Keratinocyte (primary cell): ENCODE measurements at regions not wholly inside any gene's neighbourhood (a gene's known extent, or its start where the extent isn't known, plus 50 kb on each side); places are given as distances from the start of the nearest gene placed in this dataset.

Source experiments
- DNase-seq: peaks from one replicate; pipeline ENCODE4 v3.0.0-alpha.2; 2011; ENCODE audit warnings: low read depth, missing footprints, low spot score
- FAIRE-seq: peaks from 2 replicates; lab custom pipeline; 2011; peaks lifted over from hg19 to GRCh38; lab: Jason Lieb, UNC
- H2AFZ ChIP-seq: 2 replicates; pipeline ENCODE4 v1.6.0; 2012; ENCODE audit warnings: low read length, control low read depth, inconsistent platforms; ENCODE audit not compliant: control insufficient read depth
- H3K27ac ChIP-seq: 2 replicates; pipeline ENCODE4 v1.5.1; 2011; ENCODE audit warnings: low read length; ENCODE audit not compliant: control insufficient read depth, insufficient read depth
- H3K27me3 ChIP-seq: 3 replicates; pipeline ENCODE4 v1.6.0; 2011; ENCODE audit warnings: low read length; ENCODE audit not compliant: control insufficient read depth, insufficient read depth; ENCODE audit errors: extremely low read depth
- H3K36me3 ChIP-seq, 2 experiments: 2 replicates in 1 of 2; 3 replicates in 1 of 2; pipeline ENCODE4 v1.5.1; 2011; ENCODE audit warnings: low read length in 2 of 2, mild to moderate bottlenecking in 1 of 2; ENCODE audit not compliant: control insufficient read depth in 2 of 2, insufficient read depth in 2 of 2; ENCODE audit errors: extremely low read depth in 1 of 2
- H3K4me1 ChIP-seq: 3 replicates; pipeline ENCODE4 v1.5.1; 2011; ENCODE audit warnings: low read length; ENCODE audit not compliant: control insufficient read depth, insufficient read depth; ENCODE audit errors: extremely low read depth
- H3K4me2 ChIP-seq: 3 replicates; pipeline ENCODE4 v1.6.0; 2011; ENCODE audit warnings: low read depth, low read length; ENCODE audit not compliant: control insufficient read depth, insufficient read depth; ENCODE audit errors: extremely low read depth
- H3K4me3 ChIP-seq, 3 experiments: fragments of 200-600 bp in 1 of 3; sonication (generic) in 1 of 3; 2 replicates in 2 of 3; 3 replicates in 1 of 3; pipeline ENCODE4 v1.5.1; 2011 to 2016; ENCODE audit warnings: low read length in 3 of 3, mild to moderate bottlenecking in 3 of 3, control low read depth in 2 of 3, inconsistent platforms in 1 of 3, low read depth in 1 of 3, mixed read lengths in 1 of 3, mixed run types in 1 of 3, moderate library complexity in 1 of 3; ENCODE audit not compliant: control insufficient read depth in 2 of 3, insufficient read depth in 2 of 3; ENCODE audit errors: extremely low read depth in 1 of 3
- H3K79me2 ChIP-seq: 2 replicates; pipeline ENCODE4 v1.6.0; 2012; ENCODE audit warnings: low read length; ENCODE audit not compliant: control insufficient read depth, insufficient read depth
- H3K9ac ChIP-seq: 3 replicates; pipeline ENCODE4 v1.6.0; 2011; ENCODE audit warnings: low read length; ENCODE audit not compliant: control insufficient read depth, insufficient read depth; ENCODE audit errors: extremely low read depth
- H3K9me1 ChIP-seq: 3 replicates; pipeline ENCODE4 v1.6.0; 2011; ENCODE audit warnings: low read length; ENCODE audit not compliant: control insufficient read depth, insufficient read depth; ENCODE audit errors: extremely low read depth
- H3K9me3 ChIP-seq: 2 replicates; pipeline ENCODE4 v1.5.1; 2012; ENCODE audit warnings: low read depth, low read length; ENCODE audit not compliant: control insufficient read depth
- H4K20me1 ChIP-seq: 3 replicates; pipeline ENCODE4 v1.6.0; 2011; ENCODE audit warnings: low read length; ENCODE audit not compliant: control insufficient read depth, insufficient read depth; ENCODE audit errors: extremely low read depth
- CTCF ChIP-seq, 3 experiments: IDR thresholded peaks in 1 of 3; conservative IDR thresholded peaks in 1 of 3; optimal IDR thresholded peaks in 1 of 3; 2 replicates in 2 of 3; 3 replicates in 1 of 3; pipeline versions ENCODE3 to v1.5.1; 2011; ENCODE audit warnings: low read length in 3 of 3, mild to moderate bottlenecking in 3 of 3, moderate library complexity in 2 of 3, control low read depth in 1 of 3, inconsistent platforms in 1 of 3; ENCODE audit not compliant: insufficient read depth in 2 of 3; ENCODE audit errors: extremely low read depth in 1 of 3
- EZH2 ChIP-seq: IDR thresholded peaks from one replicate; pipeline ENCODE4 v1.6.1; 2012; ENCODE audit warnings: inconsistent platforms, mild to moderate bottlenecking, low read length, moderate library complexity
- dilution Hi-C: fragments of 300-500 bp; cut with MboI; formaldehyde crosslinking; loops from one replicate; pipeline ENCODE4 v1.7.0; 2020; ENCODE audit warnings: low sequenced_read_pairs; ENCODE audit not compliant: extremely low pct_ligation_motif_present

GRCh38 chr11:111148953-111149352, 96.6 kb upstream of the POU2AF2 start:
- H3K27me3 ChIP-seq: no peaks in the 10 kb centered on the region
- no peak overlapping the region for H3K4me2 ChIP-seq
- dilution Hi-C loops: no loop called here
- H3K27ac ChIP-seq: no peak overlapping the region
- no peak overlapping the region for H2AFZ ChIP-seq
- H3K79me2 ChIP-seq: no peaks in the 10 kb centered on the region
- peaks cover 12% of the 10 kb centered on the region for H3K4me1 ChIP-seq
- H3K36me3 ChIP-seq: no peaks in the 10 kb centered on the region
- no peak for FAIRE-seq
- no peak overlapping the region for H3K9ac ChIP-seq
- no peak for TF ChIP-seq EZH2
- H3K9me1 ChIP-seq: no peaks in the 10 kb centered on the region
- DNase-seq: no peak
- H3K9me3 ChIP-seq: no peaks in the 10 kb centered on the region
- no peaks in the 10 kb centered on the region for H4K20me1 ChIP-seq
- H3K4me3 ChIP-seq: no peak overlapping the region

GRCh38 chr11:111148121-111148520, 97.4 kb upstream of the POU2AF2 start:
- Histone ChIP-seq H3K27me3 (no peaks in the 10 kb centered on the region), H3K27ac (no peak overlapping the region)
- peak; percentile 64 for FAIRE-seq

More at GRCh38 chr11:111148121-111148520, 97.4 kb upstream of the POU2AF2 start:
- H3K4me2 ChIP-seq: no peak overlapping the region
- dilution Hi-C loops: no loop called here
- H3K4me1 ChIP-seq: peaks cover 12% of the 10 kb centered on the region
- no peaks in the 10 kb centered on the region for H3K9me1 ChIP-seq
- H3K4me3 ChIP-seq: no peak overlapping the region
- no peak for TF ChIP-seq CTCF (optimal IDR thresholded peaks at IDR 0.05 in 1 of 3, IDR thresholded peaks at IDR 0.05 in 1 of 3, conservative IDR thresholded peaks at IDR 0.05 in 1 of 3; ENCODE audit: extremely low read depth in 1 of 3, insufficient read depth in 2 of 3, low read length in 3 of 3)
- no peak overlapping the region for H2AFZ ChIP-seq
- H3K36me3 ChIP-seq: no peaks in the 10 kb centered on the region
- H3K9me3 ChIP-seq: no peaks in the 10 kb centered on the region
- DNase-seq: no peak
- H4K20me1 ChIP-seq: no peaks in the 10 kb centered on the region
- H3K9ac ChIP-seq: no peak overlapping the region
- H3K79me2 ChIP-seq: no peaks in the 10 kb centered on the region
